Activated T-helper 1 cell treated with Interleukin-2 at 50 U/mL for 16 hours (primary cell): ENCODE measurements at regions not wholly inside any gene's neighbourhood (a gene's known extent, or its start where the extent isn't known, plus 50 kb on each side); places are given as distances from the start of the nearest gene placed in this dataset.
"Not testable (repeated sequence)": the region's sequence is repeated elsewhere in the genome, so short reads cannot be mapped to it uniquely, and the experiment has no call there.

Experiments
- DNase-seq: peaks from one replicate; pipeline ENCODE4 v3.0.0-alpha.2; 2020; ENCODE audit warnings: low read depth

DNA sequence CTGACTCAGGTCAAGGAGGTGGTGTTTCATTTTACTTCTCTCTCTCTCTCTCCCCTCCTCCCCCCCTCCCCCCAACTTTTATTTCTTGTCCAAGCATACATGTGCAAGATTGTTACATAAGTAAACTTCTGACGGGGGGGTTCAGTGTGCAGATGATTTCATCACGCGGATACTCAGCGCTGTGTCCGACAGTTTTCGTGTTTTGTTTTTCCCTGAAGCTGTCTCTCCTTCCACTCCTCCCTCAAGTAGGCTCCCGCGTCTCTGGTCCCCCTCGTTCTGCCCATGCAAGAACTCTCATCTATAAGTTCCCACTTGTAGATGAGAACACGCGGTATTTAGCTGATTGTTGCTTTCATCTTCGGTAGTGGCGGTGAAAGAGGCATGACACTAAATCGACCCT is 111.0 kb upstream of the ANKRD30BL start:
- DNase-seq: no peak

DNA sequence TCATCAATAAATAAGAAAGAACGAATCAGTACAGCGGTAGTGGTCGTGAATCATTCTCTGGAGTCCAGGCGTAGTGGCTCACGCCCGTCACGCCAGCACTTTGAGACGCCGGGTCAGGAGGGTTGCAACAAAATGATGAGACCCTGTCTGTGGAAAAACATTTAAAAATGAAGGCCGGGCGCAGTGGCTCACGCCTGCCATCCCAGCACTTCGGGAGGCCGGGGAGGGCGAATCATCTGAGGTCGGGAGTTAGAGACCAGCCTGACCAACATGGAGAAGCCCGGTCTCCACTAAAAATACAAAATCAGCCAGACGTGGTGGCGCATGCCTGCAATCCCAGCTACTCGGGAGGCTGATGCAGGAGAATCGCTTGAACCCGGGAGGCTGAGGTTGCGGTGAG is 111.8 kb upstream of the ANKRD30BL start:
- DNase-seq: not testable (repeated sequence)

DNA sequence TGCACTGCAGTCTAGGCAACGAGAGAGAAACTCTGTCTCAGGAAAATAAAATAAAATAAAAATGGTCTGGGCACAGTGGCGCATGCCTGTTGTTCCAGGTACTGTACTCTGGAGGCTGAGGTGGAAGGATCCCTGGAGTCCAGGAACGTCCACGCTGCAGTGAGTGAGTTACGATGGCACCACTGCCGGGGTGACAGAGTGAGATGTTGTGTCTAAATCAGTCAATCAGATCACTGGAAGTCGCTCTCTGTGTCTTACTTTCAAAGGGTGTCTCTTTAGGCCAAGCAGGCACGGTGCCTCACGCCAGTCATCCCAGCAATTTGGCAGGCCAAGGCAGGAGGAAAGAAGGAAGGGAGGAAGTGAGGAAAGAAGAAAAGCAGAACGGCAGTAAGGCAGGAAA is 112.2 kb upstream of the ANKRD30BL start:
- no peak for DNase-seq

DNA sequence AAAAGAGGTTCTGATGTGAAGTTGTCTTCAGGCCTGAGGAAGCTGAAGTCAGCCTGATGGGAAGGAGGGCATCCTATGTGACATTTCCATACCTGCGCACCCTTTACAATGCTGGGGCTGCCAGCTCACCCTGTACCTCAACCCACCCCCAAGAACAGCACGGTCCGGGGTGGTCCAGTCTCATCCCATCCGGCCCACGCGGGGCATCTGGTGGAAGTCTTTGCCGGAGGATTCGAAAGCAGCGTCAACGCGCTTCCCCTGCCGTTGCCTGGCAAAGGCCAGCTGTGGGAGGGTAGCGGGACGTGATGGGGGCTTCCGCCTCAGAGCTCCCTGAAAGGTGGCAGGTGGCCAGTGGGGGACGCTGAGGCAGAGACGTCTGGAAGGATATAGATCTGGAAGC is 113.6 kb upstream of the ANKRD30BL start:
- DNase-seq: no peak

DNA sequence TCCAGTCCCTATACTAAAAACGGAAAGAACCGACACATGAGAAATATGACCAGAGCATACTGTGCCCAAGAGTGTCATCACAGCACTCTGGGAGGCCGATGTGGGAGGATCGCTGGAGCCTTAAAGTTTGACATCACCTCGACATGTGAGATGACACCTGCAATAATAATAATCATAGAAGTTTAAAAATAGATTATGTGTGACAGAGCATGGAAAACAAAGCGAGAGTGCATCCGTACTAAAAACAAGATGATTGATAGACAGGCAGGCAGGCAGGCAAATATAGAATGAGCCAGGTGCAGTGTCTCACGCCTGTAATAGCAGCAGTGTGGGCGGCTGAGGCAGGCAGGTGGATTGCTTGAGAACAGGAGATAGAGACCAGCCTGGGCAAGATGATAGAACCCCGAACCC is 114.8 kb upstream of the ANKRD30BL start:
- DNase-seq: no peak

DNA sequence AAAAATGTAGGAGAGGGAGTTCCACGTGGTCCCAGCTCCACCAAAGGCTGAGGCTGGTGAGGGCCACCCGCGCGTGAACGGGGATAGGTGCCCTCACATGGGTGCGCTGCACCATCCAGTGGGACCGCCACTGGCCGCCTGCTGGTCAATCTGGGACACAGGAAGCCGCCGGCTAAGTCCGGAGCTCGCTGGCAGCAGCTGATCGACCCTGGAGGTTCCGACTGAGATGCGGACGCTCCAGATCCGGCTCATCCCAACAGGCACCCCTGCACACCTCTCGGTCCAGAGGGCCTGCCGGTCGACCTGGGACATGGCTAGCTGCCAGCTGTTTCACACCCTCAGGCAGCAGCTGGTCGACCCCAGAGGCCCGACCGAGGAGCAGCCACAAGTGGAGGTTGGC is 116.5 kb upstream of the ANKRD30BL start:
- no peak for DNase-seq

DNA sequence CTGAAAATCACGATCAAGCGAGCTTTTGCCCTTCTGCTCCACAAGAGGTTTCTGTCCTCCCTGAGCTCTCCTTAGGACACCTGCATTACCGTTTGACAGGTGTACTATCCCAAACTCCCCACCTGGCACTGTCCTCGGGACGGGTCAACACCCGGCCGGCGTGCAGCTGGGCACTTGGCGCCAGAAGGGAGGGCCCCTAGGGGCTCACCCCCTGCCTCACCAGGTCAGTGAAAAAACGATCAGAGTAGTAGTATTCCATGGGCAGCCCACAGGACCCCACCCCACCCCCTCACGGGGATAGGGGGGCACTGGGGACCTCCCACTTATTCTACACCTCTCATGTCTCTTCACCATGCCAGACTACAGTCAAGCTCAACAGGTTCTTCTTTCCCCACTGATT is 117.6 kb upstream of the ANKRD30BL start:
- DNase-seq: no peak

DNA sequence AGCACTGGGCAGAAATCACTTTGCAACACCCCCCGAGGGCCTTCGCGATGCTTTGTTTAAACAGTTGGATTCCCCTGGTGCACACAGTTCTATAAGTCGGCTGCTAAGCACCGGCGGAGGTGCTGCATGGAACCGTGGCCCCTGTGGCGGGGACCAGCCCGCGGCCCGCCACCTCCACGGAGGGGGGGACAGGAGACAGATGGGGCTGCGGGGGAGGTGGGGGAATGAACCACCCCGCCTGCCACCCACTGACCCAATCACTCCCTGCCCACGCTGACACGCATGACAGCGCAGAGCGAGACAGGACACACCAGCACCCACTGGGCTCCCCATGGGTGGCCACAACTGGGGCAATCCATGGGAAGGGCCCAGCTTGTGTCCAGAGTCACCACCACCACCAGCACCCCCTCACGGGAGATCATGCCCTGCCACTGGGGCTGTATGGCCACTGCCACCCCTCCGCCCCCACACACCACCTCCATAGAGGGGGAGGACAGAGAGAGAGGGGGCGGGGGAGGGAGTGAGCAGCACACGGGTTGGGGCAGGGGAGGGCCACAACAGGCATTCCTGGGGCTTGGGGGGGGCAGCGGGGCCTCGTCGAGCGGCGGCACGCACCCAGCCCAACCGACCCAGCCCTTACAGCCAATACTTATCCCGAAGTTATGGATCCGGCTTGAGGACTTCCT is 118.3 kb upstream of the ANKRD30BL start:
- DNase-seq: no peak

DNA sequence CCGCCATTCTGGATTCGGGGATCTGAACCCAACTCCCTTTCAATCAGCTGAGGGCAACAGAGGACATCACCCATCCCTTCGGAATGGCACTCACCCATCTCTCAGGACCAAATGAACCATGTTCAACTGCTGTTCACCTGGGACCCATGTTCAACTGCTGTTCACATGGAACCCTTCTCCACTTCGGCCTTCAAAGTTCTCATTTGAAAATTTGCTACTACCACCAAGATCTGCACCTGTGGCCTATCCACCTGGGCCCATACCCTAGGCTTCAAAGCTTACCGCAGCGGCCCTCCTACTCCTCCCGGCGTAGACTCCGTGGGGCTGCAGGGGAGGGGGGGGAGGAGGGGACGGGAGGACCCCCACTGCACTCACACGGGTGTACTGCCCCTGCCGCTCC is 119.2 kb upstream of the ANKRD30BL start:
- DNase-seq: no peak

DNA sequence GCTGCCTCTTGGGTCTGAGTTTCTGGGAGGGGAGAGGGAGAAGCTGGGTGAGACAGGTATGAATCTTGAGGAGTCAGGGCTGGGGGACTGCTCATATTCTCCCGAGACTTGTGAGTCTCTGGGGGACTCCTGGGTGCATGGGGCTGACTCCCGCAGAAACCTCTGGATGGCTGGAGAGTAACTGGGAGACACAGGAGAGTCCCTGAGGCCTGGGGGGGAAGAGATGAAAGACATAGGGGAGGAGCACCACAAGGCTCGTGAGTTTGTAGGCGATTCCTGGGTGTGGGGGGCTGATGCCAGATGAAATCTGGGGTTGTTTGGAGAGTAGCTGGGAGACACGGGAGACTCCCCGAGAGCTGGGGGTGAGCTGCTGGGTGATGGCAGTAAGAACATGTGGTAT is 120.4 kb upstream of the ANKRD30BL start:
- not testable (repeated sequence) for DNase-seq

DNA sequence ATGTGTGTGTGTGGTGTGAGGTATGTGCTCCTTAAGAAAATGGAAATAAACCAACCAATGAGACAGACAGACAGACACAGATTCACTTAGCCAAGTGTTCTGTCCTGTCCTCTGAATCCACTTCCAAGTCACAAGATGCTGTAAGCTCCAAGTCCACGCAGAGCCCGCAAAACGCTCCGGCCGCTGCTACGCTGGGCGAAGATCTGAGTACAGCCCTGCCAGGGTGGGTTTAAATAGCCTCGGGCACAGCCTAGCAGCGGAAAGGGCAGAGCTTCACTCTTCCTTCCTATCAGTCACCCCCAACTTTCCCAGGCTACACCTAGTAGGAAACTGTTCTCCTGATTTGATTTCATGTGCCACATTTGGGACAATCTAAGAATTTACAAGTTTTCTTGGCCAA is 121.2 kb upstream of the ANKRD30BL start:
- no peak for DNase-seq

DNA sequence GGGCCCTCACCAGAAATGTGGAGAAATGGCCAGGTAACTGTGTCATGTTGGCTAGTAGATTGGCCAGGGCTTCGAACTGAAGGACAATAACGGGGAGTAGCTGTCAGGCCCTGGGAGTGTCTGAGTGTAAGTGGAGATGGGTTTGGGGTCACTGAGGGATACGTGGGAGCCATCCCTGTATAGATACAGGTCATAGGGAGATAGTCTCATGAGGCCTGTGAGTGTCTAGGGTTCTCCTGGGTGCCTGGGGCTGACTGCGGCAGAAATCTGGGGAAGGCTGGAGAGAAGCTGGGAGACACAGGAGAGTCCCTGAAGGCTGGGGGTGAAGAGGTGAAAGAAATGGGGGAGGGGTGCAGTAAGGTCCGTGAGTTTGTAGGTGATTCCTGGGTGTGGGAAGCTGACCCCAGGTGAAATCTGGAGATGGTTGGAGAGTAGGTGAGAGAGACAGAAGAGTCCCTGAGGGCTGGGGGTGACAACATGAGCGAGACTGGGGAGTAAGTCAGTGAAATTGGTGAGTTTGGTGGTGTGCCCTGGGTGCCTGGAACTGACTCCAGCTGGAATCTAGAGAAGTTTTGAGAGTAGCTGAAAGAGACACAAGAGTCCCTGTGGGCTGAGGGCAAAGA is 124.6 kb upstream of the ANKRD30BL start:
- not testable (repeated sequence) for DNase-seq

DNA sequence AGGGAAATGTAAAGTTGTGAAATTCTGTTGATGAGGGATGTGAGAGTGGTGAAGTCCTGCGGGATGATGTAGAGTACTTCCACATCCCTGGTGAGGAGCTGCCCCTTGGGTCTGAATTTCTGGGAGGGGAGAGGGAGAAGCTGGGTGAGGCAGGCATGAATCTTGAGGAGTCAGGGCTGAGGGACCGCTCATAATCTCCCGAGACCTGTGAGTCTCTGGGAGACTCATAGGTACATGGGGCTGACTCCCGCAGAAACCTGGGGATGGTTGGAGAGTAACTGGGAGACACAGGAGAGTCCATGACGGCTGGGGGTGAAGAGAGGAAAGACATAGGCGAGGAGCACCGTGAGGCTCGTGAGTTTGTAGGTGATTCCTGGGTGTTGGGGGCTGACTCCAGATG is 126.2 kb upstream of the ANKRD30BL start:
- DNase-seq: not testable (repeated sequence)

DNA sequence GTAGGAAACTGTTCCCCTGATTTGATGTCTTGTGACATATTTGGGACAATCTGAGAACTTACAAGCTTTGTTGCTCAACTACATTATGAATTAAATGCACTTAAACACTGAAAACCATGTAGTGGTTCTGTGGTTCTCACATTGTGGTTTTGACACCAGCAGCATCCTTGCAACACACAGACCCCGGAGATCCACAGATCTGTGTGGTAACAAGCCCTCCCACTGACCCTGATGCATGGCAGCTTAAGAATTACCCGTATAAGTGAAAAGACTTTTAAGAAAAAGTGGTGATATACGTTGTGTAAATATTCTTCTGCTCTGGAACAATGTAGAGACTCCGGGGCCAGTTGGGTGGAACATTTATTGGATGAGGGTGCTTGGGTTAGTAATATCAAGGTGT is 127.4 kb upstream of the ANKRD30BL start:
- DNase-seq: not testable (repeated sequence)

DNA sequence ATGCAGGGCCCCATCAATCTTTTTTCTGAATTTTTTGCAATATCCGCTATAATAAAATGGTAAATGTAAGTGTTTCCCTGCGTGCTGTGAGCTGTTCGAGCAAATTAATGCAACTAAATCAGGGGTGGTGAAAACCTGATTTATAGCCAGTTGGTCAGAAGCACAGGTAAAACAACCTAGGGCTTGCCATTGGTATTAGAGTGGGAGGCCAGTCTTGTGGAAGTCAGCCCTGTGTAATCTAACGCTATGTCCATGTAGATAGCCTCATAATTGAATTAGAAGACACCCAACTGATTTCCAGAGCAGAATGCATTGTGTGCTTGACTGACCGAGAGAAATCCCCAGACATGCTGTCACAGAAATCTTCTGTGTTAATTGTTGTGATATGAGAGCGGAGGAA is 126.8 kb upstream of the GPR39 start:
- not testable (repeated sequence) for DNase-seq

DNA sequence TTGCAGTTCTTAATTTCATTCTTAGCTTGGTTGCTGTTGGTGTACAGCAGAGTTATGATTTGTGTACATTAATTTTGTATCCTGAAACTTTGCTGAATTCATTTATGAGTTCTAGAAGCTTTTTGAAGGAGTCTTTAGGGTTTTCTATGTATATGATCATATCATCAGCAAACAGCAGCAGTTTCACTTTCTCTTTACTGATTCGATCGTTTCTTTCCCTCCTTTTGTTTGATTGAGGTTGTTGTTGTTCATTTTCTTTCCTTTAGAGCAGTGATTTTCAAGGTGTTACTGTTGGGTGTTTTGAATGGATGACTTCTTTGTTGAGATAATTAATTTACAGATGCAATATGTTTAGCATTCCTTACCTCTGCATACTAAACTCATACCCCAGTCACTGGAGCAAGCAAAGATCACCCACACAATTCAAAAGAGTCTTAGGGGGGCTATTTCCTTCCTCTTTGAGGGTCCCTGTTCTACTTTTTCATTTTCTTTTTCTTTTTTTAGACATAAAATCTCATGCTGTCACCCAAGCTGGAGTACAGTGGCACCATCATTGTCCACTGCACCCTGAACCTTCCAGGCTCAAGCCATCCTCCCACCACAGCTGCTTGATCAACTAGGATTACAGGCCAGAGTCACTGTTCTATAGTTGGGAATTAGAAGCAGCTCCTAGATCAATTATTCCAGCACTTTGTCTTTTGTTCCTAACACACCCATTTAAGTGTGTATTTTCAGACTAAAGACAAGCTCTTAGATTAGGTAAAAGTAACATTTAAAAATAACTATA is 115.8 kb upstream of the GPR39 start:
- DNase-seq: not testable (repeated sequence)

DNA sequence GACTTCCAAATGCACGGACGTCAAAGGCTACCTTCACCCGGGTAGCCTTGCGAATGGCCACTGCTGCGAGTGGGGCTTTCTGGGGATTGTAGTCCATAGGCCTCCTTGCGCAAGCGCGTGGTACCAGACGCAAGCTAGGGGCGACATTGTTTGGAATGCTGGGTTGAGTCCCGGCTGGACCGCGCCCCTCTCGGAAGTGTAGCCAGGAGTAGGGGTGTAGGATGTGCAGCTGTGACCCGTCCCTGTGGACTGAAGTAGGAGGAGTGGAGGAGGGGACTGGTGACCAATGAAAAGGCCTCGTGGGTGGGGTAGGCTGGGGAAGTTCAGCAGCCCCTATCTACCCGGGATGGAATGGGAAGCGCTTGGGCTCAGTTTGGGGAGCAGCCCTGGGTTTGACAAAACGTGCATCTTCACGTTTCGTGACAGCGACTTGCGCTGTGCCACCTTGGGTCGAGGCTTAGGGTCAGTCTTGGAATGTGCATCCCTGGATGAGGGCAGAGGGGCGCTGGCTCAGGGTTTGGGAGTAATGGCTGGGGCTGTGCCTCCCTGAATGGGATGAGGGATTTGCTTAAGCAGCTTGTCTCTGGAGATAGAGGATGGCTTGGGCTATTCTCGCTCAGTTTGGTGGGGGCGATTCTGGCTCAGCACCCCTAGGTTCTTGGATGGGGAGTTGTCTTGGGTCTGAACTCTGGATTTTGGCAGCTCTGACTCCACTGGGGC is 111.8 kb upstream of the GPR39 start:
- DNase-seq: not testable (repeated sequence)

DNA sequence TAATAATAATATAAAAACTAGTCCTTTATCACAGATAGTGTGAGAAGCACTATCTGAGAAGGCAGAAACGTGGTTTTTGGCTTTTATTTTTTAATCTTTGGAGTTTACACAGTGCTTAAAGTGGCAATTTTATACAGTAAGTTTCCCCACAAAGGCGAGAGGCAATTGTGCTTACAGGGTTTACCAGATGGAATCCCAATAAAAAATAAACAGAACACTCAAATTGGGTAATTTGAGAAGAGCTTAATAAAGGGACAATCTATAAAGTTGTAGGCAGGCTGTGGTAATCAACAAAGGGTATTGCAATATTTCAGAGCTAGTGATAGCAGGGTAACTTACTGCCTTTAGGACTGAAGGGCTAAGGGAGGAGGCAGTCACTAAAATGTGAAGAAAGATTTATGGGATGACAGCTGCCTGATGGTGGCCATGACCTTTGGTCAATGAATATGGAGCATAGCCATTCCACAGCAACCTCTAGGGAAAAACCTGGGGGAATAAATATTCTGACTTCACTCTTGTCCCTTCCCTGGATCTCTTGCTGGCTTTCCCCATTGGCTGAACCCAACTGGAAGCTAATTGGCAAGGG is 108.9 kb upstream of the GPR39 start:
- not testable (repeated sequence) for DNase-seq

DNA sequence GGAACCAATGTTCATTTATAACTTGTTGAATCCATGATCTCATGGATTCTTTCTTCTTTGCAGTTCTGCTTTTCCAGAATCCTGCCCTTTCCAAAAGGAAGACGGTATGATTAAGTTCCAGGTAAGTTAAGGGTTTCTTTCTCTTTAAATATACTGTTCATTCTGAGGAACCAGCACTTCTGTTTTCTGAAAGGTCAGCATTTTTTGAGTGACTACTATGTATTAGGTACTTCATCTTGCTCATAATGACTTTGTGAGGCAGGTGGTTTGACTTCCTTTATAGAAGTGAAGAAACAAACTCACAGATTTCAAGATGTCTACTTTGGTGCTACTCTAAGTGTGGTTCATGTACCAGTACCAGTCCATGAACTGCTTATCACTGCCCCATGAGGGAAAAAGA is 107.4 kb upstream of the GPR39 start:
- not testable (repeated sequence) for DNase-seq

DNA sequence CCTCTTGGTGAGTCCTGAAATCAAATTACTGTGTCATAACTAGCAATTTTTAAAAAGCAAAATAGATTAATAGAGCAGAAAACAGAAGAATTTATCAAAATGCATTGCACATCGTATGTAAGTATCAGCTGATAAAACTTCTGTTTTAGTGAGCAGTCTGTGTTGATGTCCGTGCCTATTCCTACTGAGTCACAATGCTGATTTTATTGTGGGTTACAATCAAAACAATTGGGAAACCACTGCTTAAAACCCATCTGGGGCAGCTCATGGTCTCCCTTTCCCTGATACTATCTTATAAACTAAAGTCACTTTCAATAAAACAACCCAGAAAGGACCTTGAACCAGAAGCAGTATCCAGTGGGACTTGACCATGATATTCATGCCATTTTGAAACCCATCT is 101.1 kb upstream of the GPR39 start:
- DNase-seq: not testable (repeated sequence)

DNA sequence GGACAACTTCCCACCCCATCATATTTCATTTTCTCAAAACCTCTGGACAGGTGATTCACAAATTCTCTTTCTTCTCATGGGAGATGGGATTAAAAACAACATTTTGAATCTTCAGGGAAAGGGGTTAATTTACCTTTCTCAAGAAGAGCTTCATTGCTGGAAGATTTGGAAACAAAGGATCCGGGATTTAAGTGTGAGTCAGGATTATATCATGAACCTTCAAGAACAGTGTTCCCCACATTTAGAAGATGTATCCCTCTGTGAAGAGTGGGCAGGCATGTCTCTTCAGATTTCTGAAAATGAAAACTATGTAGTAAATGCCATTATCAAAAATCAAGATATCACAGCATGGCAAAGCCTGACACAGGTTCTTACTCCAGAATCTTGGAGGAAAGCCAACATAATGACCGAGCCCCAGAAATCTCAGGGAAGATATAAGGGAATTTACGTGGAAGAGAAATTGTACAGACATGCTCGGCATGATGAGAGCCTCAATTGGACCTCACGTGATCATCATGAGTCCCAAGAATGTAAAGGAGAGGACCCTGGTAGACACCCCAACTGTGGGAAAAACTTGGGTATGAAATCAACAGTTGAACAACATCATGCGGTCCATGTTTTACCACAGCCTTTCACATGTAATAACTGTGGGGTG is 99.5 kb upstream of the GPR39 start:
- DNase-seq: not testable (repeated sequence)

DNA sequence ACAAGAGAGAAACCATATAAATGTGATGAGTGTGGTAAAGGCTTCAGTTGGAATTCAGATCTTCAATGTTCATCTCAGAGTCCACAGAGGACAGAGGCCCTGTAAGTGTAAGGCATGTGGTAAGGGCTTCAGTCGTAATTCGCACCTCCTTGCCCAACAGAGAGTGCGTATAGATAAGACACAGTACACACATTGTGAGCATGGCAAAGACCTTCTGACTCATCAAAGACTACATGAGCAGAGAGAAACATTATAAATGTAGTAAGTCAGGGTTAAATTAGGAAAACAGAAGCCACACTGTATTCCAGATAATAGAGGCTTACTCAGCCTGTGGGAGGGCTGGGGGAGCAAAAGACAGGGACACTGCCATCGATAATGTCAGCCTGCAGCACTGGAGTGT is 98.1 kb upstream of the GPR39 start:
- not testable (repeated sequence) for DNase-seq
